HCT116 (cell line): ENCODE measurements at regions not wholly inside any gene's neighbourhood (a gene's known extent, or its start where the extent isn't known, plus 50 kb on each side); places are given as distances from the start of the nearest gene placed in this dataset.

Experiments used
- ATAC-seq: fragments of 200-7000 bp; cut with Tn5 transposase; 2 replicates; pipeline ENCODE4 v1.9.1; 2020; ENCODE audit warnings: mild to moderate bottlenecking, moderate library complexity
- BruUV-seq: library from RNA; stranded (reverse); fragments of 400-500 nt; replicated peaks from 2 replicates; lab custom pipeline; 2021; lab: Mats Ljungman, UMichigan
- CTCF ChIA-PET: fragments of 300-600 bp; sonication (Branson Sonifier 250); formaldehyde crosslinking; loops from one replicate; lab custom pipeline; 2021; ENCODE audit warnings: antibody characterized with exemption; lab: Charles Lee
- POLR2A ChIA-PET: fragments of 300-600, 350-600 bp; sonication (Branson Sonifier 250); formaldehyde crosslinking; loops from one replicate; lab custom pipeline; 2021; ENCODE audit warnings: antibody characterized with exemption; lab: Charles Lee
- RAD21 ChIA-PET, 2 experiments: fragments of 300-600 bp; sonication (Branson Sonifier 250); formaldehyde crosslinking; loops; one replicate each; lab custom pipeline; 2023; ENCODE audit warnings: low total read pairs in 2 of 2; ENCODE audit not compliant: uncharacterized antibody in 2 of 2, unreplicated experiment in 2 of 2, low non-redundant PET in 1 of 2; lab: Charles Lee
- DNase-seq: peaks from one replicate; pipeline ENCODE4 v3.0.0-alpha.2; 2010; ENCODE audit warnings: low read depth, low spot score
- H2AFZ ChIP-seq: fragments of 200-600 bp; shearing (Covaris generic), sonication (generic); 2 replicates; pipeline ENCODE4 v1.6.1; 2017; ENCODE audit warnings: low read depth, mixed run types, mixed read lengths, antibody characterized with exemption, low read length; ENCODE audit not compliant: poor library complexity, severe bottlenecking
- H3K27ac ChIP-seq: 2 replicates; pipeline ENCODE4 v1.5.1; 2012; ENCODE audit warnings: low read depth, low read length
- H3K27me3 ChIP-seq: fragments of 200-600 bp; sonication (generic); 2 replicates; pipeline ENCODE4 v1.6.1; 2016; ENCODE audit warnings: mixed run types, low read length, mixed read lengths; ENCODE audit not compliant: insufficient read depth
- H3K36me3 ChIP-seq, 2 experiments: fragments of 200-500 bp in 1 of 2; fragments of 200-600 bp in 1 of 2; sonication (Bioruptor generic) in 1 of 2; sonication (generic) in 1 of 2; 2 replicates each; pipeline versions ENCODE4 v1.5.1 to v1.6.1; 2014 to 2016; ENCODE audit warnings: low read length in 2 of 2, inconsistent platforms in 1 of 2, mixed read lengths in 1 of 2, mixed run types in 1 of 2; ENCODE audit not compliant: insufficient read depth in 2 of 2, control insufficient read depth in 1 of 2
- H3K4me1 ChIP-seq, 2 experiments: fragments of 200-600 bp in 1 of 2; sonication (generic) in 1 of 2; 2 replicates each; pipeline versions ENCODE4 v1.5.1 to v1.6.1; 2012 to 2017; ENCODE audit warnings: low read length in 2 of 2, inconsistent platforms in 1 of 2, mild to moderate bottlenecking in 1 of 2, mixed read lengths in 1 of 2, mixed run types in 1 of 2, moderate library complexity in 1 of 2; ENCODE audit not compliant: insufficient read depth in 2 of 2, control insufficient read depth in 1 of 2
- H3K4me2 ChIP-seq: fragments of 200-600 bp; sonication (generic); 2 replicates; pipeline ENCODE4 v1.6.1; 2017; ENCODE audit warnings: mixed run types, low read length, mixed read lengths
- H3K4me3 ChIP-seq, 2 experiments: fragments of 200-600 bp in 1 of 2; sonication (generic) in 1 of 2; replicated peaks in 1 of 2; 2 replicates each; pipeline ENCODE4 v1.5.1; 2011 to 2016; ENCODE audit warnings: low read length in 2 of 2, control low read depth in 1 of 2, low read depth in 1 of 2, mild to moderate bottlenecking in 1 of 2, mixed read lengths in 1 of 2, mixed run types in 1 of 2
- H3K79me2 ChIP-seq: fragments of 200-600 bp; sonication (generic); 2 replicates; pipeline ENCODE4 v1.6.1; 2017; ENCODE audit warnings: mild to moderate bottlenecking, mixed run types, low read length, moderate library complexity, mixed read lengths; ENCODE audit not compliant: insufficient read depth
- H3K9ac ChIP-seq: fragments of 200-600 bp; sonication (generic); 2 replicates; pipeline ENCODE4 v1.6.1; 2016; ENCODE audit warnings: low read length, mixed read lengths
- H3K9me2 ChIP-seq: fragments of 200-600 bp; sonication (generic), shearing (Covaris generic); 2 replicates; pipeline ENCODE4 v1.6.1; 2017; ENCODE audit warnings: mixed run types, mild to moderate bottlenecking, moderate library complexity; ENCODE audit not compliant: insufficient read depth
- H3K9me3 ChIP-seq, 2 experiments: fragments of 200-500 bp in 1 of 2; fragments of 200-600 bp in 1 of 2; sonication (Bioruptor generic) in 1 of 2; sonication (generic) in 1 of 2; 2 replicates each; pipeline ENCODE4 v1.6.1; 2014 to 2017; ENCODE audit warnings: low read length in 2 of 2, mixed read lengths in 2 of 2, inconsistent platforms in 1 of 2, low read depth in 1 of 2, mild to moderate bottlenecking in 1 of 2, mixed run types in 1 of 2, moderate library complexity in 1 of 2; ENCODE audit not compliant: control insufficient read depth in 1 of 2, insufficient read depth in 1 of 2
- H4K20me1 ChIP-seq: fragments of 200-600 bp; sonication (generic), shearing (Covaris generic); 2 replicates; pipeline ENCODE4 v1.6.1; 2017; ENCODE audit warnings: mixed run types, mild to moderate bottlenecking, moderate library complexity; ENCODE audit not compliant: insufficient read depth
- ATF3 ChIP-seq: IDR thresholded peaks from 2 replicates; pipeline ENCODE4 v1.6.1; 2012
- CBX3 ChIP-seq: IDR thresholded peaks from 2 replicates; pipeline ENCODE4 v1.6.1; 2012; ENCODE audit warnings: low read depth
- CTCF ChIP-seq, 3 experiments: fragments of 200-600 bp in 1 of 3; sonication (generic) in 1 of 3; IDR thresholded peaks in 2 of 3; conservative IDR thresholded peaks in 1 of 3; 2 replicates each; pipeline ENCODE4 v1.5.1; 2012 to 2017; ENCODE audit warnings: low read depth in 2 of 3, low read length in 2 of 3, antibody characterized with exemption in 1 of 3, borderline replicate concordance in 1 of 3, control low read depth in 1 of 3, mild to moderate bottlenecking in 1 of 3, mixed read lengths in 1 of 3, mixed run types in 1 of 3, moderate library complexity in 1 of 3; ENCODE audit not compliant: insufficient read depth in 1 of 3
- EGR1 ChIP-seq: IDR thresholded peaks from 2 replicates; pipeline ENCODE4 v1.6.1; 2012; ENCODE audit warnings: low read depth
- ELF1 ChIP-seq: IDR thresholded peaks from 2 replicates; pipeline ENCODE4 v1.6.1; 2012; ENCODE audit warnings: low read depth, borderline replicate concordance
- EZH2 ChIP-seq: fragments of 200-600 bp; sonication (generic); IDR thresholded peaks from 2 replicates; pipeline ENCODE4 v1.6.1; 2017; ENCODE audit warnings: antibody characterized with exemption, mixed run types
- EZH2phosphoT487 ChIP-seq: fragments of 200-600 bp; IDR thresholded peaks from 2 replicates; pipeline ENCODE4 v1.6.1; 2018; ENCODE audit warnings: antibody characterized with exemption, borderline replicate concordance
- JUND ChIP-seq: IDR thresholded peaks from 2 replicates; pipeline ENCODE4 v1.6.1; 2012
- MAX ChIP-seq: IDR thresholded peaks from 2 replicates; pipeline ENCODE4 v1.6.1; 2012
- POLR2AphosphoS5 ChIP-seq: IDR thresholded peaks from 2 replicates; pipeline ENCODE4 v1.6.1; 2011; ENCODE audit warnings: mild to moderate bottlenecking, low read depth, low read length, moderate library complexity
- REST ChIP-seq: IDR thresholded peaks from 2 replicates; pipeline ENCODE4 v1.6.1; 2012; ENCODE audit warnings: low read depth
- SIN3A ChIP-seq: IDR thresholded peaks from 2 replicates; pipeline ENCODE4 v1.6.1; 2012; ENCODE audit warnings: low read depth
- SRF ChIP-seq: IDR thresholded peaks from 2 replicates; pipeline ENCODE4 v1.6.1; 2012; ENCODE audit warnings: low read depth
- TCF7L2 ChIP-seq: IDR thresholded peaks from 2 replicates; pipeline ENCODE4 v1.7.0; 2011; ENCODE audit warnings: borderline replicate concordance, inconsistent platforms; ENCODE audit not compliant: insufficient read depth, insufficient read length; ENCODE audit errors: extremely low read depth
- YY1 ChIP-seq: IDR thresholded peaks from 2 replicates; pipeline ENCODE4 v1.6.1; 2011; ENCODE audit warnings: low read length, low read depth, moderate library complexity, mild to moderate bottlenecking; ENCODE audit not compliant: insufficient replicate concordance; ENCODE audit errors: extremely low read depth
- ZFX ChIP-seq: fragments of 450-650 bp; IDR thresholded peaks from 2 replicates; pipeline ENCODE4 v1.6.1; 2017
- ZNF274 ChIP-seq: fragments of 200-500 bp; sonication (Bioruptor generic); IDR thresholded peaks from 2 replicates; pipeline ENCODE4 v1.6.1; 2014; ENCODE audit warnings: mild to moderate bottlenecking, low read depth, low read length, inconsistent platforms
- intact Hi-C: fragments of 100-400 bp; cut with micrococcal nuclease; formaldehyde crosslinking; loops from 2 replicates; pipeline ENCODE4 v1.10.0; 2022

GRCh38 chr2:226095058-226095457, 695.5 kb downstream of the NYAP2 start:
- Histone ChIP-seq H3K4me1 (no peaks in the 10 kb centered on the region), H3K4me2 (no peak overlapping the region), H3K4me3 (no peak overlapping the region), H2AFZ (no peak overlapping the region), H3K9me2 (no peaks in the 10 kb centered on the region), H3K36me3 (peaks cover 0 to 39% of the 10 kb centered on the region in 2 experiments; a peak in 2 of 4 replicates), H3K9ac (no peak overlapping the region), H3K27me3 (no peaks in the 10 kb centered on the region), H4K20me1 (no peaks in the 10 kb centered on the region), H3K79me2 (peaks cover 14% of the 10 kb centered on the region), H3K9me3 (peaks cover 10 to 11% of the 10 kb centered on the region in 2 experiments; a peak in 1 of 4 replicates), H3K27ac (no peak overlapping the region)
- TF ChIP-seq REST (no peak), SIN3A (no peak), EZH2phosphoT487 (no peak), ZFX (no peak), EGR1 (no peak), ZNF274 (no peak), ATF3 (no peak), JUND (no peak), TCF7L2 (no peak), EZH2 (no peak), CBX3 (no peak), MAX (no peak), ELF1 (no peak), POLR2AphosphoS5 (no peak), SRF (no peak), YY1 (no peak), CTCF (IDR thresholded peaks at IDR 0.05 in 2 of 3, conservative IDR thresholded peaks at IDR 0.05 in 1 of 3; ENCODE audit: borderline replicate concordance in 1 of 3, insufficient read depth in 1 of 3, low read depth in 2 of 3, low read length in 2 of 3) (no peak)
- ATAC-seq = no peak
- ChIA-PET RAD21 (no interaction called here), POLR2A (no interaction called here), CTCF (no interaction called here)
- intact Hi-C loops = no loop called here
- no TSS peak for BruUV-seq
- no peak for DNase-seq
